Neuronal stem cell (in vitro differentiated cells): ENCODE measurements at regions not wholly inside any gene's neighbourhood (a gene's known extent, or its start where the extent isn't known, plus 50 kb on each side); places are given as distances from the start of the nearest gene placed in this dataset.
"Not testable (repeated sequence)": the region's sequence is repeated elsewhere in the genome, so short reads cannot be mapped to it uniquely, and the experiment has no call there.

Source experiments
- DNase-seq: peaks from one replicate; pipeline ENCODE4 v3.0.0-alpha.2; 2013; ENCODE audit warnings: low spot score
- H2AFZ ChIP-seq: one replicate; pipeline ENCODE4 v1.6.1; 2013; ENCODE audit warnings: mild to moderate bottlenecking, low read length, inconsistent platforms
- H2AK5ac ChIP-seq: 2 replicates; pipeline ENCODE4 v1.6.1; 2013; ENCODE audit warnings: low read depth, mild to moderate bottlenecking, inconsistent platforms, low read length, moderate library complexity, mixed read lengths
- H2BK120ac ChIP-seq: 2 replicates; pipeline ENCODE4 v1.6.1; 2013; ENCODE audit warnings: low read depth, mild to moderate bottlenecking, inconsistent platforms, low read length, moderate library complexity, mixed read lengths
- H2BK12ac ChIP-seq: one replicate; pipeline ENCODE4 v1.6.1; 2013; ENCODE audit warnings: low read length, inconsistent platforms
- H2BK15ac ChIP-seq: 2 replicates; pipeline ENCODE4 v1.6.1; 2013; ENCODE audit warnings: mild to moderate bottlenecking, low read length, inconsistent platforms, mixed read lengths
- H2BK5ac ChIP-seq: one replicate; pipeline ENCODE4 v1.6.1; 2013; ENCODE audit warnings: inconsistent platforms, mild to moderate bottlenecking, low read length, moderate library complexity
- H3K14ac ChIP-seq: one replicate; pipeline ENCODE4 v1.6.1; 2013; ENCODE audit warnings: low read length, inconsistent platforms
- H3K18ac ChIP-seq: 2 replicates; pipeline ENCODE4 v1.6.1; 2013; ENCODE audit warnings: low read length, inconsistent platforms
- H3K23ac ChIP-seq: 2 replicates; pipeline ENCODE4 v1.6.1; 2013; ENCODE audit warnings: low read depth, mild to moderate bottlenecking, mixed read lengths, low read length, inconsistent platforms; ENCODE audit not compliant: poor library complexity
- H3K27ac ChIP-seq: replicated peaks from 3 replicates; pipeline ENCODE4 v1.5.1; 2013; ENCODE audit warnings: low read length, inconsistent platforms
- H3K27me3 ChIP-seq, 3 experiments: 2 replicates each; pipeline ENCODE4 v1.6.1; 2013; ENCODE audit warnings: low read length in 3 of 3, mild to moderate bottlenecking in 2 of 3, inconsistent platforms in 1 of 3, low read depth in 1 of 3, mixed read lengths in 1 of 3, moderate library complexity in 1 of 3; ENCODE audit not compliant: control insufficient read depth in 3 of 3, insufficient read depth in 3 of 3
- H3K36me3 ChIP-seq, 2 donors: replicated peaks in 1 of 2; 2 replicates each; pipeline ENCODE4 v1.6.1; 2013; ENCODE audit warnings: low read length in 2 of 2; ENCODE audit not compliant: control insufficient read depth in 2 of 2, insufficient read depth in 2 of 2
- H3K4ac ChIP-seq: 2 replicates; pipeline ENCODE4 v1.6.1; 2013; ENCODE audit warnings: inconsistent platforms, mild to moderate bottlenecking, low read length, moderate library complexity
- H3K4me1 ChIP-seq, 2 donors: 1 replicate in 1 of 2; 2 replicates in 1 of 2; pipeline ENCODE4 v1.6.1; 2013; ENCODE audit warnings: low read length in 2 of 2, low read depth in 1 of 2; ENCODE audit not compliant: control insufficient read depth in 2 of 2, insufficient read depth in 1 of 2
- H3K4me2 ChIP-seq: one replicate; pipeline ENCODE4 v1.6.1; 2013; ENCODE audit warnings: mild to moderate bottlenecking, low read length, inconsistent platforms; ENCODE audit not compliant: insufficient read depth, poor library complexity, severe bottlenecking
- H3K4me3 ChIP-seq, 2 donors: 2 replicates each; pipeline ENCODE4 v1.5.1; 2013; ENCODE audit warnings: low read length in 2 of 2, mild to moderate bottlenecking in 2 of 2, inconsistent platforms in 1 of 2, moderate library complexity in 1 of 2
- H3K79me1 ChIP-seq: one replicate; pipeline ENCODE4 v1.6.1; 2013; ENCODE audit warnings: low read depth, mild to moderate bottlenecking, inconsistent platforms, low read length, moderate library complexity
- H3K9ac ChIP-seq: one replicate; pipeline ENCODE4 v1.6.1; 2013; ENCODE audit warnings: mild to moderate bottlenecking, low read depth, low read length, inconsistent platforms; ENCODE audit not compliant: poor library complexity
- H3K9me3 ChIP-seq, 2 donors: replicated peaks in 1 of 2; 2 replicates each; pipeline versions ENCODE3 to v1.6.1; 2013; ENCODE audit warnings: low read length in 2 of 2, mild to moderate bottlenecking in 2 of 2, inconsistent platforms in 1 of 2, low read depth in 1 of 2, mixed read lengths in 1 of 2, moderate library complexity in 1 of 2; ENCODE audit not compliant: control insufficient read depth in 2 of 2, insufficient read depth in 1 of 2
- H4K8ac ChIP-seq: one replicate; pipeline ENCODE4 v1.6.1; 2013; ENCODE audit warnings: low read depth, mild to moderate bottlenecking, inconsistent platforms, low read length, moderate library complexity
- H4K91ac ChIP-seq: one replicate; pipeline ENCODE4 v1.6.1; 2013; ENCODE audit warnings: low read length, low read depth, mild to moderate bottlenecking, inconsistent platforms; ENCODE audit not compliant: poor library complexity
- WGBS, 2 donors: extraction: QIAGEN DNeasy Blood & Tissue Kit; methylation state at CpG; one replicate each; pipeline ENCODE4 v1.1.7; 2013; ENCODE audit warnings: missing lambda C conversion rate in 2 of 2, mixed read lengths in 1 of 2; ENCODE audit not compliant: insufficient read length in 2 of 2, insufficient replicate concordance in 1 of 2; ENCODE audit errors: extremely low coverage in 2 of 2; 5-methylcytosine and 5-hydroxymethylcytosine counted together

DNA sequence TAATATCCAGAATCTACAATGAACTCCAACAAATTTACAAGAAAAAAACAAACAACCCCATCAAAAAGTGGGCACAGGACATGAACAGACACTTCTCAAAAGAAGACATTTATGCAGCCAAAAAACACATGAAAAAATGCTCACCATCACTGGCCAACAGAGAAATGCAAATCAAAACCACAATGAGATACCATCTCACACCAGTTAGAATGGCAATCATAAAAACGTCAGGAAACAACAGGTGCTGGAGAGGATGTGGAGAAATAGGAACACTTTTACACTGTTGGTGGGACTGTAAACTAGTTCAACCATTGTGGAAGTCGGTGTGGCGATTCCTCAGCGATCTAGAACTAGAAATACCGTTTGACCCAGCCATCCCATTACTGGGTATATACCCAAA lies 1250.1 kb downstream of the FSCB start:
- H3K36me3 ChIP-seq, H3K9ac ChIP-seq, H3K14ac ChIP-seq, H3K9me3 ChIP-seq, H2BK120ac ChIP-seq, H3K4me1 ChIP-seq, H2AFZ ChIP-seq, H2AK5ac ChIP-seq, H2BK5ac ChIP-seq, H3K27me3 ChIP-seq, H3K4me3 ChIP-seq, DNase-seq, H2BK12ac ChIP-seq, H3K23ac ChIP-seq, H3K4ac ChIP-seq, H4K91ac ChIP-seq, H3K27ac ChIP-seq, H3K79me1 ChIP-seq, H4K8ac ChIP-seq, H2BK15ac ChIP-seq, H3K4me2 ChIP-seq, H3K18ac ChIP-seq: not testable (repeated sequence)
- no CpG with 5 or more reads among the region's 5 CpGs for whole genome bisulfite sequencing, 2 donors

DNA sequence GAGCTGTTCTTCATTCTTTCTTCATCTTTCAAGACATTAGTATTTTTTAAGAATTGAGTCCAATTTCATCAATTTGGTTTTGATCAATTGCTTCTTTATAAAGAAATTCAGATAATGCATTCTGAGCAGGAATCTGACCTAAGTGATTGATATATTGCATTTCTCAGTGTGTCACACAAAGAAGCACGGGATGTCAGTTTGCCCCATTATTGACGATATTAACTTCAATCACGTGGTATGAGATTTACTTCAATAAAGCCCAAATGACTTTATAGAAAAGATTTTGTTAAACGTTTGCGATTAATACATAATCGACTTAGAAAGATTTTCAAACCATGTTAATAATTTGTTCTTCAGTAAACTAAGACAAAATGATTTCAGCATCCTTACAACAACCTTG lies 1254.2 kb downstream of the FSCB start:
- no peaks in the 10 kb centered on the region for H3K79me1 ChIP-seq
- H3K9ac ChIP-seq, result no peak overlapping the region
- H2BK15ac ChIP-seq, result no peak overlapping the region
- H3K27me3 ChIP-seq, result no peaks in the 10 kb centered on the region
- H4K91ac ChIP-seq, result no peak overlapping the region
- H2AK5ac ChIP-seq, result no peak overlapping the region
- no peak overlapping the region for H3K18ac ChIP-seq
- no peaks in the 10 kb centered on the region for H3K9me3 ChIP-seq
- no peak overlapping the region for H2BK5ac ChIP-seq
- H2AFZ ChIP-seq, result no peak overlapping the region
- H3K36me3 ChIP-seq, result no peaks in the 10 kb centered on the region
- no peak overlapping the region for H4K8ac ChIP-seq
- H3K14ac ChIP-seq, result no peak overlapping the region
- H3K27ac ChIP-seq, result no peak overlapping the region
- no CpG with 5 or more reads among the region's 6 CpGs for WGBS, 2 donors
- H2BK12ac ChIP-seq, result no peak overlapping the region
- H3K4me2 ChIP-seq, result no peak overlapping the region
- DNase-seq, result no peak
- no peak overlapping the region for H3K4ac ChIP-seq
- H3K23ac ChIP-seq, result no peak overlapping the region
- no peaks in the 10 kb centered on the region for H3K4me1 ChIP-seq
- H3K4me3 ChIP-seq, result no peak overlapping the region
- H2BK120ac ChIP-seq, result no peak overlapping the region

DNA sequence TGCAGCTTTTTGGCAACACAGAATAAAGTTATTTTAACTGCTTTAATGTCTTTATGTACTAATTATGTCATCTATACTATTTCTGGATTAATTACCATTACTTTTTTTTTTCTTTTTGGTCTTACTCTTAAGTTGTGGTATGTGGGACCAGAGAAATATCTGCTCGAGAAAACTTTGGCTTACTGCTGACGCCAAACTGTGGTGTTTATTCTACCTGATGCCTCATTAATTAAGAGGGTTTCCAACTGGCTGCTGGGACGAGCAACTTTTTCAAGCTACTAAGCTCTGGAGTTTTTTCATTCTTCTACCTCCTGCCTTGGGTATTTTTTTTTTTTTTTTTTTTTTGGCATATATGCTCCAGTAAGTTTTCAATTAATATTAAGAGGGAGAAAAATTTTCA lies 1257.5 kb downstream of the FSCB start:
- no peak overlapping the region for H2BK15ac ChIP-seq
- H3K9me3 ChIP-seq, result no peaks in the 10 kb centered on the region
- H3K9ac ChIP-seq, result no peak overlapping the region
- H3K27me3 ChIP-seq, result no peaks in the 10 kb centered on the region
- no peak overlapping the region for H2BK5ac ChIP-seq
- WGBS, 2 donors, result no CpG with 5 or more reads among the region's 3 CpGs
- H2AK5ac ChIP-seq, result no peak overlapping the region
- H2BK120ac ChIP-seq, result no peak overlapping the region
- H3K79me1 ChIP-seq, result no peaks in the 10 kb centered on the region
- H3K18ac ChIP-seq, result no peak overlapping the region
- H3K4me2 ChIP-seq, result no peak overlapping the region
- H3K4ac ChIP-seq, result no peak overlapping the region
- H3K14ac ChIP-seq, result no peak overlapping the region
- H3K4me1 ChIP-seq, result no peaks in the 10 kb centered on the region
- H3K27ac ChIP-seq, result no peak overlapping the region
- no peak overlapping the region for H3K23ac ChIP-seq
- H4K8ac ChIP-seq, result no peak overlapping the region
- no peak overlapping the region for H2AFZ ChIP-seq
- H2BK12ac ChIP-seq, result no peak overlapping the region
- H3K36me3 ChIP-seq, result no peaks in the 10 kb centered on the region
- no peak overlapping the region for H3K4me3 ChIP-seq
- no peak for DNase-seq
- H4K91ac ChIP-seq, result no peak overlapping the region

DNA sequence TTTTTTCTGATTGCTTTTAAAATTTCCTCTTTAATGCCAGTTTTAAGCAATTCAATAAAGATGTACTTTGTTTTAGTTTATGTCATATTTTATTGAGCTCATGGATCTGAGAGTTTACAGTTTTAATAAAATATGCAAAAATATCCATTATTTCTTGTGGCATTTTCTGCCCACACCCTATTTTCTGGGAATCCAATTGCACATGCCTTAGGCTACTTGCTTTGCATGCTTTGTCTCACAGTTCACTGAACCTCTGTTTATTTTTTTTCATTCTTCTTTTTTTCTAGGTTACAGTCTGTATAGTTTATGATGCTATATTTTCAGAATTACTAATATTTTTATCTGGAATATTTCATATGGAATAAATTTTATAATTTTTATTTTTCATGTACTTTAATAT lies 1258.0 kb downstream of the FSCB start:
- no peak for DNase-seq
- Histone ChIP-seq H3K27ac (no peak overlapping the region), H3K4me3 (no peak overlapping the region), H2AK5ac (no peak overlapping the region), H3K14ac (no peak overlapping the region), H3K79me1 (no peaks in the 10 kb centered on the region), H4K8ac (no peak overlapping the region), H3K27me3 (no peaks in the 10 kb centered on the region), H2BK15ac (no peak overlapping the region), H2AFZ (no peak overlapping the region), H3K4ac (no peak overlapping the region), H3K9ac (no peak overlapping the region), H3K23ac (no peak overlapping the region), H2BK5ac (no peak overlapping the region), H3K4me2 (no peak overlapping the region), H2BK12ac (no peak overlapping the region), H3K36me3 (no peaks in the 10 kb centered on the region), H4K91ac (no peak overlapping the region), H3K18ac (no peak overlapping the region), H3K4me1 (no peaks in the 10 kb centered on the region), H2BK120ac (no peak overlapping the region), H3K9me3 (no peaks in the 10 kb centered on the region)
